ENCODE measurements at regions not wholly inside any gene's neighbourhood (a gene's known extent, or its start where the extent isn't known, plus 50 kb on each side); places are given as distances from the start of the nearest gene placed in this dataset.
"Not testable (repeated sequence)": the region's sequence is repeated elsewhere in the genome, so short reads cannot be mapped to it uniquely, and the experiment has no call there.

- DNase-seq (ENCODE audit: low read depth): no peak
Observed at GRCh38 chr3:72052841-72053409, 268.0 kb upstream of the PROK2 start.

DNA sequence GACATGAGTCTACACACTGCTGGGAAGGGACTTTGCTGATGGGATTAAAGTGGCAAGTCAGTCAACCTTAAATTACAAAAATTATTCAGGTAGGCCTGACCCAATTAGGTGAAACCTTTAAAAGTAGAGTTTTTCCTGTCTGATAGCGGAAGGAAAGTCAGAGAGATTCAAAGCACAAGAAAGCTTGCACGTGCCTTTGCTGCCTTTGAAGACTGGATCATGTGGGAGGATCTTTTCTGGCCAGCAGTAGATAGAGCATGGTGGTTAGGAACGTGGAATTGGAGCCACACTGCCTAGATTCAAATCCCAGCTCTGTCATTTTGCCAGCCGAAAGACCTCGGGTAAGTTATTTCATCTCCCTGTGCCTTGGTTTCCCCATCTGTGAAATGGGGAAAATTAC is 265.8 kb upstream of the PROK2 start:
- no peak for DNase-seq (ENCODE audit: low read depth)

GRCh38 chr3:72050048-72050632 is 265.2 kb upstream of the PROK2 start:
- DNase-seq (ENCODE audit: low read depth): no peak

GRCh38 chr3:72049300-72049699 is 264.4 kb upstream of the PROK2 start:
- no peak for DNase-seq (ENCODE audit: low read depth)

DNA sequence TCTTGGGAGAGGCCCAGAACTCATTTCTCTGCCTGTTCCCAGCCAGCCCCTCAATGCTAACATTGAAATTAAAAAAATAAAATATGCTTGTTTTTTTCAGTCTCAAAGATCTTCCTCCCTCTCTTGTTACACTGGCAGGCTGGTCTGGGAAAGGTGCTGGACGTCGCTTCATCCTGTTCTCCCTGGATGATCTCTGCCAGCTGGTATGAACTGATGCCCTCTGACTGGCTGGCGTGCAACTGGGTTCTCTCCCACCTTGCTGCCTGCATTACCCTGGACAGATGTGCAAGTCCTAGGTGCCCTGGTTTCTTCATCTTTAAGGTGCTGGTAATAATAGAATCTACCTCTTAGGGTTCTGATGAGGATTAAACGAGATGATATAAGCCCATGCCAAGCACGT is 263.9 kb upstream of the PROK2 start:
- no peak for DNase-seq (ENCODE audit: low read depth)

GRCh38 chr3:72047221-72047871 is 262.4 kb upstream of the PROK2 start:
- no peak for DNase-seq (ENCODE audit: low read depth)

DNA sequence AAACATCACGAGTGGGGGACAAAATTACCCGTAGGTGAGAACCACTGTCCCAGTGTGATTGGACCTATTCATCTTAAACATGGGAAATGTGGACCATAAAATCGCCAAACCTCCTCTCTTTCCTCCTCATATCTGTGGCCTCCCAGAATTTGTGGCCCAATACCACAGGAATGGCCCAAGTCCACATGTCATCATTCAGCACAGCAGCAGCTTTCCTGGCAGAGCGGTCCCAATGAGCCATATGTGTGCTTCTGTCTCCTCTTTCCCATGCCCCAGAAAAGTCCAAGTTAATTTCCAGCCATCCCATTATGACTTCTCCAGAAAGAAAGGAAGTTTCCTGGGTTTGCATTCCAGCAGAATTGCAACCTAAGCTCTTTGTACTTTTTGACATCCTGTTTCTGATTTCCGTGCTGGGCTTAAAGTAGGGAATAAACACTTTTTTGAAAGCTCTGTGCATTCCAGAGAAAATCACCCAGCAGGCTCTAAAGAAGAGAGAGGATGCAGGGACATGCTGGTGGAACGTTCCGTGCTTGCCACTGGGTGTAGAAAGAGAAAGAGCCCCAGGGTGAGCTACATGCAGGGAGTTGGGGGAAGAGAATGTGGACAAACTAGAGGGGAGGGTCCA is 259.4 kb upstream of the PROK2 start:
- no peak for DNase-seq (ENCODE audit: low read depth)

- DNase-seq (ENCODE audit: low read depth): no peak
Observed at GRCh38 chr3:72043204-72044133, 258.5 kb upstream of the PROK2 start.

DNA sequence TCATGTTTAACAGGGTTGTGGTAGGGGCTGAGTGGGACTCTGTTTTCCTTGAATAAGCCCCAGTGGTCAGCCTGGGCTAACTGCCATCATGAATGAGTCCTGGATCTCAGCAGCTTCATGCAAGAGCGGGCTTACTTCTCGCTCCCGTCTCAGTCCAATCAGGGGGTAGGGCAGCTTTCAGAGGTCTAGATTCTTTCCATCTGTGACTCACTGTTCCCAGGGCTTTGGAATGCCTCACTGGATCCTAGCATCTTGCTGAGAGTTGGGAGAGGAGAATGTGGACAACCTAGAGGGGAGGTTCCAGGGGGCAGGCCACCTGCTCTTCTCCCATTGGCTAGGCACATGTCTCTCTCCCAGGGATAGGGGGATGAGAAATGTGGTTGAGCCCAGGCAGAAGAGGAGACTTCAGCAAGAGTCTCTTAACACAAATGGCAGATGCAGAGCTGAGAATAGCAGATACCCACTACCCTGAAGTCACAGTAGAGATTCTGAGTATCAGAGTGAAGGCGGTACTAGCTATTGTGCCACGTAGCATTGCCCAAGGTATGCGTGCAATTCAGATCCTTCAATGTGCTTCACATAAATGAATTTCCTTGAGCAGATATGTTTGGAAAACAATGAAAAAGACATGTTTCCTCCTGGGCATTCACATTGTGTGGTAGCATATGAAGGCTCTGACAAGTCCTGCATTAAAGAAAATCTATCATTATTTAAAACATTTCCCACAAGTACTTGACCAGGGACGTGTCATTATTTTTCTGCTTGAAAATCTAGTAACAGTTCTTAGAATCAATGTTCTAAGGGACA is 257.7 kb upstream of the PROK2 start:
- DNase-seq (ENCODE audit: low read depth): no peak

DNA sequence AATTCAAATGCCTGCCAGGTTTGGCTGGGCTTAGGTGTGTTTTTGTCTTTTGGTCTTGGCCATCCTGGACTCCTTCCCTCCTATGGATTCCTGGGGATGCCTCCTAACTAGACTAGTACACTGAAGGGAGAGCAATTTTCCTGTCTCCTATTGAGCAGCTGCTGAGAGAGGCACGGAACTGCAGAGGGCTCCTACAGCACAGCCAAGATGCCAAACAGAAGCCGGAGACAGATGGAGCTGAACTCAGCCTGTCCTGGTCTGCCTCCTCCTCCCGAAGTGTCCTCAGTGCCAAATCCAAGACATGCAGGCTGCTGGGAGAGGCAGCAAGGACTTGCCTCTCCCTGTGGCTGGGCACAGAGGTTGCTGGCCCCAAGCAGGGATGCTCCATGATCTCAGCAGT is 256.6 kb upstream of the PROK2 start:
- DNase-seq (ENCODE audit: low read depth): no peak

DNA sequence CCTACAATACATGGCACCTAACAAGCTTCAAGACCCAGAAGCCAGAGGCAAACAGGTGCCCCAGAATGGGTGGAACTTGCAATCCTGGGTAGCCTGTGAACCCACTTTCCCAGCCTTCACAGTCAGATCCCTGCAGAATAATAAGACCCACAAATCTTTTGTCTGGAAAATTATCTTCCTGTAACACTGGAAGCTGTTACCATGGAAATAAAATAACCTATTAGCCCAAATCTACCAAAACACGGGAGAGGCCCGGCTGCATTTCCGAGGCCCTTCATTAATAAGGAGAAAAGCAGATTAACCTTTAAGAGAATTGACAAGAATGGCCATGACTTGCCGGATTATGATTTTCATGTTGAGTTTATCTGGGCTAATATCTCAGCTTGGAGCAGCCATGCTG is 256.1 kb upstream of the PROK2 start:
- DNase-seq (ENCODE audit: low read depth): no peak

GRCh38 chr3:72039677-72040076 is 254.7 kb upstream of the PROK2 start:
- DNase-seq (ENCODE audit: low read depth): no peak

- DNase-seq (ENCODE audit: low read depth): no peak
Observed at GRCh38 chr3:72036899-72037298, 252.0 kb upstream of the PROK2 start.

- DNase-seq (ENCODE audit: low read depth): no peak
Observed at GRCh38 chr3:72035606-72036005, 250.7 kb upstream of the PROK2 start.

DNA sequence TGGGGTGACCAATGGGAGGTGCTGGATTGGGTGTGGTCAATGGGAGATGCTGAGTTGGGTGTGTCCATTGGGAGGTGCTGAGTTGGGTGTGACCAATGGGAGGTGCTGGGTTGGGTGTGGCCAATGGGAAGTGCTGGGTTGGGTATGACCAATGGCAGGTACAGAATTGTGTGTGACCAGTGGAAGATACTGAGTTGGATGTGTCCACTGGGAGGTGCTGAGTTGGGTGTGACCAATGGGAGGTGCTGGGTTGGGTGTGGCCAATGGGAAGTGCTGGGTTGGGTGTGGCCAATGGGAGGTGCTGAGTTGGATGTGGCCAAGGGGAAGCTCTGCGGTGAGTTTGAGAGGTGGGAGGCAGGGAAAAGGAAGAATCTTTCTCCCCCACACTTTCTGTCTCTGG is 250.0 kb upstream of the PROK2 start:
- no peak for DNase-seq (ENCODE audit: low read depth)

GRCh38 chr3:72033666-72034428 is 248.9 kb upstream of the PROK2 start:
- DNase-seq (ENCODE audit: low read depth): no peak

DNA sequence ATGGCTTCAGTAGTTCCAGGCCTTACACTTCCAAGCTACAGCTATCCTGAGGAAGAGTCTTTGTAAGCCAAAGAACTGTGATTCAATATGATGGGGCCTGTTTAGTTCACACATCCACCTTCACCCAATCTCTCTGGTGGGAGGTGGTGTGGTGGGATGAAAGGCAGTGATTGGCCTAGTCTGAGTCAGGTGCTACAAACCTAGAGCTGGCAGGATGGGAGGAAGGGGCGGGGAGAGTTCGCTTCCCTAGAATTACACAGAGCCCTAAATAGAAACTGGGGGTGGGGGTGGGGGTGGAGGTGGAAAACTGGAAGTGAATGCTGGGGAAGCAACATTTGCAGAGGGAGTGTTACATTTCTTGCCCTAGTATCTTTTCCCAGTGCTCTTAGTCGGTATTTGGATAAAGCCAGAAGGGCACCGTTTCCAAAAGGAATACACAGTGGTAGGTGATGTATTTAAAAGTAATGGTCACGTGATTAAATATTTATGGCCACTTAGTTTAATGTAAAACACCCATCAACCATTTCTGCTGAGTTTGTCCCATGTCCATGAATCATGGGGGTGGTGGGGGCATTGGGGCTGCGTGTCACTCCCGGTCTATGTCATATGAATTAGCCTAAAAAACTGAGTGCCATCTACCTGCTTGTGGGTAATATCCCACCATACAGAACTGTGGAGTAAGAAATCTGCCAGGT is 247.6 kb upstream of the PROK2 start:
- no peak for DNase-seq (ENCODE audit: low read depth)

GRCh38 chr3:72031581-72031980 is 246.6 kb upstream of the PROK2 start:
- no peak for DNase-seq (ENCODE audit: low read depth)

DNA sequence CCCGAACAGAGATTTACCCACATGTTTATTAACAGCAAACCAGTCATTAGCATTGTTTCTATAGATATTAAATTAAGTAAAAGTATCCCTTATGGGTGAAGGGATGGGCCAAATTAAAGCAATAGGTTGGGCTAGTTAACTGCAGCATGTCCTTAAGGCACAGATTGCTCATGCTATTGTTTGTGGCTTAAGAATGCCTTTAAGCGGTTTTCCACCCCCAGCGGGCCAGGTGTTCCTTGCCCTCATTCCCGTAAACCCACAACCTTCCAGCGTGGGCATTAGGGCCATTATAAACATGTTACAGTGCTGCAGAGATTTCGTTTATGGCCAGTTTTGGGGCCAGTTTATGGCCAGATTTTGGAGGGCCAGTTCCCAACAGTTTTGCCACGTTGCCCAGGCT is 245.3 kb upstream of the PROK2 start:
- not testable (repeated sequence) for DNase-seq (ENCODE audit: low read depth)

DNA sequence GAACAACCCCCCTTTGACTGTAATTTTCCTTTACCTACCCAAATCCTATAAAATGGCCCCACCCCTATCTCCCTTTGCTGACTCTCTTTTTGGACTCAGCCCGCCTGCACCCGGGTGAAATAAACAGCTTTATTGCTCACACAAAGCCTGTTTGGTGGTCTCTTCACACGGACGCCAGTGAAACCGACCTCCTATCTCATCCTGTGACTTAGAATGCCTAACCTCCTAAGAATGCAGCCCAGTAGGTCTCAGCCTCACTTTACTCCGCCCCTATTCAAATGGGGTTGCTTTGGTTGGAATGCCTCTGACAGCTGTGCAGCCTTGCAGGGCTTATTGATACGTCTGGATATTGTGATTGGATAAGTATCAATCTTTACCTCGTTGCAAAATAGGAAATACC is 243.8 kb upstream of the PROK2 start:
- DNase-seq (ENCODE audit: low read depth): not testable (repeated sequence)
